ENCODE measurements at regions not wholly inside any gene's neighbourhood (a gene's known extent, or its start where the extent isn't known, plus 50 kb on each side); places are given as distances from the start of the nearest gene placed in this dataset.

GRCh38 chr1:193609592-193609991 is 423.2 kb upstream of the B3GALT2 start:
- DNase-seq (ENCODE audit: low read depth): no peak

GRCh38 chr1:193607787-193608186 is 421.4 kb upstream of the B3GALT2 start:
- no peak for DNase-seq (ENCODE audit: low read depth)

- DNase-seq (ENCODE audit: low read depth): no peak
Measured at GRCh38 chr1:193606035-193606434, 419.6 kb upstream of the B3GALT2 start.

GRCh38 chr1:193602705-193603104 is 416.3 kb upstream of the B3GALT2 start:
- no peak for DNase-seq (ENCODE audit: low read depth)

- DNase-seq (ENCODE audit: low read depth): no peak
Measured at GRCh38 chr1:193593147-193593885, 406.9 kb upstream of the B3GALT2 start.

- no peak for DNase-seq (ENCODE audit: low read depth)
Measured at GRCh38 chr1:193592317-193592716, 405.9 kb upstream of the B3GALT2 start.

- DNase-seq (ENCODE audit: low read depth): no peak
Measured at GRCh38 chr1:193590102-193590501, 403.7 kb upstream of the B3GALT2 start.

GRCh38 chr1:193589597-193590040 is 403.2 kb upstream of the B3GALT2 start:
- DNase-seq (ENCODE audit: low read depth): no peak

GRCh38 chr1:193588311-193589082 is 402.1 kb upstream of the B3GALT2 start:
- DNase-seq (ENCODE audit: low read depth): no peak

- DNase-seq (ENCODE audit: low read depth): no peak
Measured at GRCh38 chr1:193584731-193585239, 398.4 kb upstream of the B3GALT2 start.

GRCh38 chr1:193581341-193581740 is 394.9 kb upstream of the B3GALT2 start:
- DNase-seq (ENCODE audit: low read depth): no peak

GRCh38 chr1:193580419-193580818 is 394.0 kb upstream of the B3GALT2 start:
- DNase-seq (ENCODE audit: low read depth): no peak

GRCh38 chr1:193579323-193579722 is 392.9 kb upstream of the B3GALT2 start:
- DNase-seq (ENCODE audit: low read depth): no peak

GRCh38 chr1:193574913-193575312 is 388.5 kb upstream of the B3GALT2 start:
- no peak for DNase-seq (ENCODE audit: low read depth)

GRCh38 chr1:193569983-193570269 is 383.5 kb upstream of the B3GALT2 start:
- no peak for DNase-seq (ENCODE audit: low read depth)

GRCh38 chr1:193569096-193569982 is 382.9 kb upstream of the B3GALT2 start:
- DNase-seq (ENCODE audit: low read depth): no peak

- no peak for DNase-seq (ENCODE audit: low read depth)
Measured at GRCh38 chr1:193568512-193568911, 382.1 kb upstream of the B3GALT2 start.

GRCh38 chr1:193567937-193568336 is 381.5 kb upstream of the B3GALT2 start:
- no peak for DNase-seq (ENCODE audit: low read depth)

GRCh38 chr1:193566735-193567134 is 380.3 kb upstream of the B3GALT2 start:
- DNase-seq (ENCODE audit: low read depth): no peak

- no peak for DNase-seq (ENCODE audit: low read depth)
Measured at GRCh38 chr1:193565971-193566577, 379.7 kb upstream of the B3GALT2 start.

GRCh38 chr1:193562121-193562520 is 375.7 kb upstream of the B3GALT2 start:
- no peak for DNase-seq (ENCODE audit: low read depth)

- DNase-seq (ENCODE audit: low read depth): no peak
Measured at GRCh38 chr1:193558491-193559028, 372.1 kb upstream of the B3GALT2 start.
